Left ventricle myocardium inferior (tissue), 1 donor: ENCODE measurements at regions not wholly inside any gene's neighbourhood (a gene's known extent, or its start where the extent isn't known, plus 50 kb on each side); places are given as distances from the start of the nearest gene placed in this dataset.

ENCODE experiments used
- DNase-seq: peaks from one replicate; pipeline ENCODE4 v3.0.0-alpha.2; 2020
- H3K27ac ChIP-seq: fragments of 200-600 bp; replicated peaks from 2 replicates; pipeline ENCODE4 v1.8.0; 2021
- H3K27me3 ChIP-seq: fragments of 200-600 bp; 2 replicates; pipeline ENCODE4 v1.8.0; 2021; ENCODE audit warnings: low read depth
- H3K36me3 ChIP-seq: fragments of 200-600 bp; 2 replicates; pipeline ENCODE4 v1.8.0; 2021
- H3K4me1 ChIP-seq: fragments of 200-600 bp; 2 replicates; pipeline ENCODE4 v1.8.0; 2021
- H3K4me3 ChIP-seq: fragments of 200-600 bp; 2 replicates; pipeline ENCODE4 v1.8.0; 2021; ENCODE audit warnings: mild to moderate bottlenecking, moderate library complexity
- H3K9me3 ChIP-seq: fragments of 200-600 bp; replicated peaks from 2 replicates; pipeline ENCODE4 v1.8.0; 2021
- CTCF ChIP-seq: fragments of 200-600 bp; IDR thresholded peaks from 2 replicates; pipeline ENCODE4 v1.8.0; 2021; ENCODE audit warnings: antibody characterized with exemption, mild to moderate bottlenecking, borderline replicate concordance
- intact Hi-C: fragments of 100-400 bp; cut with micrococcal nuclease; formaldehyde crosslinking; loops from one replicate; pipeline ENCODE4 v1.11.0; 2022
- donor health status: DM: no; HTN: yes; CAD: no; lungs with severe emphysema.

- H3K36me3 ChIP-seq: no peaks in the 10 kb centered on the region
- TF ChIP-seq CTCF: no peak
Measured at GRCh38 chr12:113670742-113671141, 199.1 kb upstream of the LHX5 start.

GRCh38 chr12:113667676-113668356, 196.1 kb upstream of the LHX5 start:
- Histone ChIP-seq H3K27me3 (peaks cover 81% of the 10 kb centered on the region), H3K36me3 (no peaks in the 10 kb centered on the region), H3K9me3 (no peaks in the 10 kb centered on the region), H3K4me1 (no peaks in the 10 kb centered on the region), H3K27ac (no peak overlapping the region), H3K4me3 (no peak overlapping the region)
- TF ChIP-seq CTCF: no peak
- intact Hi-C loops: no loop called here
- DNase-seq: no peak

More at GRCh38 chr12:113670742-113671141, 199.1 kb upstream of the LHX5 start:
- Histone ChIP-seq H3K4me1 (no peaks in the 10 kb centered on the region), H3K4me3 (no peak overlapping the region), H3K9me3 (no peaks in the 10 kb centered on the region), H3K27me3 (peaks cover 100% of the 10 kb centered on the region), H3K27ac (no peak overlapping the region)
- DNase-seq: no peak
- intact Hi-C loops: no loop called here

- no peak for TF ChIP-seq CTCF
- intact Hi-C loops: no loop called here
- Histone ChIP-seq H3K4me1 (no peaks in the 10 kb centered on the region), H3K27ac (no peak overlapping the region), H3K36me3 (no peaks in the 10 kb centered on the region), H3K4me3 (no peak overlapping the region), H3K9me3 (no peaks in the 10 kb centered on the region), H3K27me3 (peaks cover 81% of the 10 kb centered on the region)
- no peak for DNase-seq
Measured at GRCh38 chr12:113667095-113667494, 195.4 kb upstream of the LHX5 start.

- Histone ChIP-seq H3K4me3 (no peak overlapping the region), H3K9me3 (no peaks in the 10 kb centered on the region), H3K36me3 (no peaks in the 10 kb centered on the region), H3K4me1 (no peaks in the 10 kb centered on the region), H3K27ac (no peak overlapping the region), H3K27me3 (peaks cover 81% of the 10 kb centered on the region)
- DNase-seq: no peak
- intact Hi-C loops: no loop called here
- no peak for TF ChIP-seq CTCF
Measured at GRCh38 chr12:113666223-113666622, 194.6 kb upstream of the LHX5 start.

GRCh38 chr12:113665457-113665856, 193.8 kb upstream of the LHX5 start:
- intact Hi-C loops: no loop called here
- H3K4me1 ChIP-seq: no peaks in the 10 kb centered on the region
- no peaks in the 10 kb centered on the region for H3K36me3 ChIP-seq
- peaks cover 81% of the 10 kb centered on the region for H3K27me3 ChIP-seq
- no peaks in the 10 kb centered on the region for H3K9me3 ChIP-seq
- TF ChIP-seq CTCF: no peak
- no peak overlapping the region for H3K4me3 ChIP-seq
- DNase-seq: no peak
- no peak overlapping the region for H3K27ac ChIP-seq
